CD4-positive, CD25-positive, alpha-beta regulatory T cell (primary cell): ENCODE measurements at regions not wholly inside any gene's neighbourhood (a gene's known extent, or its start where the extent isn't known, plus 50 kb on each side); places are given as distances from the start of the nearest gene placed in this dataset.
A peak's percentile ranks its signal among the peaks of the same experiment; 100 is the strongest.

ENCODE experiments used
- ATAC-seq, 2 donors: fragments of 150-1000 bp; cut with Tn5 transposase; one replicate each; pipeline ENCODE4 v1.10.0; 2021; ENCODE audit warnings: low read depth in 2 of 2, moderate number of reproducible peaks in 2 of 2, moderate library complexity in 1 of 2
- DNase-seq, 3 donors: peaks; one replicate each; pipeline versions ENCODE4 v3.0.0 to v3.0.0-alpha.2; 2012 to 2022; ENCODE audit warnings: mixed read lengths in 1 of 3
- H3K27ac ChIP-seq: one replicate; pipeline ENCODE4 v1.7.0; 2013; ENCODE audit warnings: mild to moderate bottlenecking, low read length; ENCODE audit not compliant: insufficient read depth, poor library complexity, severe bottlenecking
- H3K27me3 ChIP-seq: one replicate; pipeline ENCODE4 v1.7.0; 2013; ENCODE audit warnings: low read length; ENCODE audit not compliant: control insufficient read depth, insufficient read depth
- H3K36me3 ChIP-seq: one replicate; pipeline ENCODE4 v1.7.0; 2013; ENCODE audit warnings: mild to moderate bottlenecking, low read length, moderate library complexity; ENCODE audit not compliant: control insufficient read depth, insufficient read depth
- H3K4me1 ChIP-seq: 2 replicates; pipeline ENCODE4 v1.7.0; 2013; ENCODE audit warnings: mild to moderate bottlenecking, low read length; ENCODE audit not compliant: insufficient read depth, control insufficient read depth, poor library complexity, severe bottlenecking
- H3K4me3 ChIP-seq: one replicate; pipeline ENCODE4 v1.7.0; 2013; ENCODE audit warnings: low read depth, mild to moderate bottlenecking, low read length, moderate library complexity
- H3K9me3 ChIP-seq, 2 experiments: 1 replicate in 1 of 2; 2 replicates in 1 of 2; pipeline ENCODE4 v1.7.0; 2013; ENCODE audit warnings: low read length in 2 of 2, mild to moderate bottlenecking in 1 of 2, moderate library complexity in 1 of 2; ENCODE audit not compliant: control insufficient read depth in 2 of 2
- H3K27ac Mint-ChIP-seq, 3 donors: one replicate each; pipeline ENCODE4 v1.8.0; 2020 to 2022; ENCODE audit warnings: mild to moderate bottlenecking in 3 of 3, mixed read lengths in 3 of 3, moderate library complexity in 2 of 3
- H3K27me3 Mint-ChIP-seq: one replicate; pipeline ENCODE4 v1.8.0; 2022; ENCODE audit warnings: mild to moderate bottlenecking, mixed read lengths
- H3K36me3 Mint-ChIP-seq: one replicate; pipeline ENCODE4 v1.8.0; 2020; ENCODE audit warnings: mixed read lengths
- H3K4me1 Mint-ChIP-seq, 4 donors: one replicate each; pipeline ENCODE4 v1.8.0; 2020 to 2022; ENCODE audit warnings: mixed read lengths in 4 of 4, mild to moderate bottlenecking in 1 of 4
- H3K4me3 Mint-ChIP-seq, 4 donors: one replicate each; pipeline ENCODE4 v1.8.0; 2020 to 2022; ENCODE audit warnings: mild to moderate bottlenecking in 4 of 4, mixed read lengths in 4 of 4, moderate library complexity in 3 of 4
- H3K9me3 Mint-ChIP-seq, 7 donors: one replicate each; pipeline ENCODE4 v1.8.0; 2020 to 2022; ENCODE audit warnings: mixed read lengths in 7 of 7, mild to moderate bottlenecking in 3 of 7, moderate library complexity in 2 of 7

- Mint-ChIP-seq H3K4me1 (no peaks in the 10 kb centered on the region), H3K36me3 (no peaks in the 10 kb centered on the region)
- no peaks in the 10 kb centered on the region for H3K27me3 ChIP-seq
Measured at GRCh38 chr4:33626221-33626620, 2618.1 kb downstream of the ARAP2 start.

GRCh38 chr4:33628296-33628695, 2616.0 kb downstream of the ARAP2 start:
- Mint-ChIP-seq H3K27ac (no peak overlapping the region), H3K27me3 (no peaks in the 10 kb centered on the region), H3K36me3 (no peaks in the 10 kb centered on the region), H3K4me3 (no peak overlapping the region), H3K9me3 (peaks cover 2 to 24% (median 14%) of the 10 kb centered on the region in 7 donors), H3K4me1 (no peaks in the 10 kb centered on the region)
- H3K4me1 ChIP-seq, result no peaks in the 10 kb centered on the region
- H3K4me3 ChIP-seq, result no peak overlapping the region
- DNase-seq (no peak), ATAC-seq (no peak)
- no peaks in the 10 kb centered on the region for H3K36me3 ChIP-seq
- peaks cover 0 to 3% of the 10 kb centered on the region in 2 experiments for H3K9me3 ChIP-seq
- H3K27ac ChIP-seq, result no peak overlapping the region
- no peaks in the 10 kb centered on the region for H3K27me3 ChIP-seq

More at GRCh38 chr4:33626221-33626620, 2618.1 kb downstream of the ARAP2 start:
- Histone ChIP-seq H3K27ac (no peak overlapping the region), H3K36me3 (no peaks in the 10 kb centered on the region), H3K9me3 (peaks cover 4 to 6% of the 10 kb centered on the region in 2 experiments), H3K4me1 (no peaks in the 10 kb centered on the region), H3K4me3 (no peak overlapping the region)
- ATAC-seq, result no peak
- Mint-ChIP-seq H3K27me3 (no peaks in the 10 kb centered on the region), H3K9me3 (peaks cover 3 to 26% (median 12%) of the 10 kb centered on the region in 7 donors), H3K4me3 (peak overlapping the region in 1 of 4 donors; percentile 43), H3K27ac (no peak overlapping the region)
- no peak for DNase-seq

- H3K27me3 ChIP-seq, result no peaks in the 10 kb centered on the region
- Mint-ChIP-seq H3K9me3 (peaks cover 6 to 39% (median 10%) of the 10 kb centered on the region in 7 donors), H3K4me3 (no peak overlapping the region), H3K27me3 (no peaks in the 10 kb centered on the region), H3K36me3 (no peaks in the 10 kb centered on the region), H3K4me1 (no peaks in the 10 kb centered on the region), H3K27ac (no peak overlapping the region)
- H3K4me1 ChIP-seq, result no peaks in the 10 kb centered on the region
- no peak overlapping the region for H3K27ac ChIP-seq
- no peak for ATAC-seq
- no peak overlapping the region for H3K4me3 ChIP-seq
- no peak for DNase-seq
- no peaks in the 10 kb centered on the region for H3K36me3 ChIP-seq
- H3K9me3 ChIP-seq, result peaks cover 0 to 5% of the 10 kb centered on the region in 2 experiments
Measured at GRCh38 chr4:33649015-33649414, 2595.3 kb downstream of the ARAP2 start.

DNA sequence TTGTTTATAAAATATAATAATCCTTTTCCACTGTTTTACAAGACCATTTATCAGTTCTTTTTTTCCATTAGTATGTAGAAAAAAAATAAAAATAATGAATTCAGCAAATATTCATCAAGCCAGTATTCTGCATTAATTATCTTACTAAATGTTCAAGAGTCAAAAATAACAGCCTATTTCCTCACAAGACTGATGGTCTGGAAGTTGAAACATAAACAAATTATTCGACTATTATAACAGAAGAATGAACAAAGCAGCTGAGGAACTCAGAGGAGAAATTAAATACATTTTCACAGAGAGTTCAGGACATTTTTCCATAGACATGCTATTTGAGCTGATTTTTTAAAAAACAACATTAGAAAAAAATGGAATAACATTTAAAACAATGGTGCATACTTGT, 2594.8 kb downstream of the ARAP2 start:
- H3K36me3 Mint-ChIP-seq, result no peaks in the 10 kb centered on the region
- no peaks in the 10 kb centered on the region for H3K27me3 ChIP-seq
- no peak overlapping the region for H3K27ac Mint-ChIP-seq
- H3K4me1 Mint-ChIP-seq, result no peaks in the 10 kb centered on the region
- H3K4me1 ChIP-seq, result no peaks in the 10 kb centered on the region
- ATAC-seq (no peak), DNase-seq (no peak)
- H3K9me3 ChIP-seq, result peaks cover 0 to 5% of the 10 kb centered on the region in 2 experiments
- no peak overlapping the region for H3K4me3 Mint-ChIP-seq
- no peak overlapping the region for H3K4me3 ChIP-seq
- no peaks in the 10 kb centered on the region for H3K27me3 Mint-ChIP-seq
- H3K27ac ChIP-seq, result no peak overlapping the region
- H3K9me3 Mint-ChIP-seq, result peaks cover 6 to 38% (median 10%) of the 10 kb centered on the region in 7 donors
- H3K36me3 ChIP-seq, result no peaks in the 10 kb centered on the region

GRCh38 chr4:33650036-33650435, 2594.3 kb downstream of the ARAP2 start:
- H3K4me1 Mint-ChIP-seq, result no peaks in the 10 kb centered on the region
- no peak overlapping the region for H3K4me3 ChIP-seq
- no peak overlapping the region for H3K27ac ChIP-seq

DNA sequence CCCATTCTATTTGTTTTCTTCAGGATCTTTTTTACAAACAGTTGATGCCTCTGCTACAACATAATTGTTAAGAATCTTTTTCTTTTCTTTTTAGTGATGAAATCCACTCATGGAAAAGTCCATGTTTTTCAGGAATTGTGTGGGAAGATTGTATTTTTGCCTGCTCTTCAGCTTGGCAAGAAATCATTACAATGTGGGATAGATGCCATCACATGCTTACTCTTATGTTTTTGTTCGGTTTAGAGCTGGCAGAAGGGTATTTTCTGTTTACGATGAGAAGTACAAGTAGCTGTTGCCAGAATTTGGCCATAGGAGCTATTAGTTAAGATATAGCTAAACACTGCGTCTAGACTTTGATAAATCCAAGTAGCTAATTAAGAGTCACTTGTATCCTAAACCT, 2585.3 kb downstream of the ARAP2 start:
- Mint-ChIP-seq H3K36me3 (no peaks in the 10 kb centered on the region), H3K9me3 (peaks cover 0 to 26% (median 4%) of the 10 kb centered on the region in 7 donors), H3K4me1 (no peaks in the 10 kb centered on the region), H3K27me3 (no peaks in the 10 kb centered on the region), H3K27ac (no peak overlapping the region), H3K4me3 (no peak overlapping the region)
- Histone ChIP-seq H3K4me3 (no peak overlapping the region), H3K9me3 (no peaks in the 10 kb centered on the region), H3K36me3 (no peaks in the 10 kb centered on the region), H3K4me1 (no peaks in the 10 kb centered on the region), H3K27ac (no peak overlapping the region), H3K27me3 (no peaks in the 10 kb centered on the region)
- DNase-seq, result no peak
- no peak for ATAC-seq

More at GRCh38 chr4:33650036-33650435, 2594.3 kb downstream of the ARAP2 start:
- no peak for DNase-seq
- Histone ChIP-seq H3K4me1 (no peaks in the 10 kb centered on the region), H3K9me3 (peaks cover 0 to 5% of the 10 kb centered on the region in 2 experiments), H3K27me3 (no peaks in the 10 kb centered on the region), H3K36me3 (no peaks in the 10 kb centered on the region)
- Mint-ChIP-seq H3K4me3 (no peak overlapping the region), H3K36me3 (no peaks in the 10 kb centered on the region), H3K27ac (no peak overlapping the region), H3K9me3 (peaks cover 6 to 33% (median 10%) of the 10 kb centered on the region in 7 donors), H3K27me3 (no peaks in the 10 kb centered on the region)
- ATAC-seq, result no peak

GRCh38 chr4:33661636-33662035, 2582.7 kb downstream of the ARAP2 start:
- no peak overlapping the region for H3K4me3 ChIP-seq
- no peaks in the 10 kb centered on the region for H3K36me3 Mint-ChIP-seq
- H3K9me3 ChIP-seq, result peaks cover 0 to 9% of the 10 kb centered on the region in 2 experiments
- no peaks in the 10 kb centered on the region for H3K27me3 Mint-ChIP-seq
- no peaks in the 10 kb centered on the region for H3K4me1 ChIP-seq
- H3K9me3 Mint-ChIP-seq, result peaks cover 1 to 44% (median 7%) of the 10 kb centered on the region in 7 donors
- H3K27ac ChIP-seq, result no peak overlapping the region
- no peaks in the 10 kb centered on the region for H3K27me3 ChIP-seq
- H3K4me3 Mint-ChIP-seq, result no peak overlapping the region
- no peaks in the 10 kb centered on the region for H3K36me3 ChIP-seq
- no peak for ATAC-seq
- no peak overlapping the region for H3K27ac Mint-ChIP-seq
- H3K4me1 Mint-ChIP-seq, result no peaks in the 10 kb centered on the region
- no peak for DNase-seq

DNA sequence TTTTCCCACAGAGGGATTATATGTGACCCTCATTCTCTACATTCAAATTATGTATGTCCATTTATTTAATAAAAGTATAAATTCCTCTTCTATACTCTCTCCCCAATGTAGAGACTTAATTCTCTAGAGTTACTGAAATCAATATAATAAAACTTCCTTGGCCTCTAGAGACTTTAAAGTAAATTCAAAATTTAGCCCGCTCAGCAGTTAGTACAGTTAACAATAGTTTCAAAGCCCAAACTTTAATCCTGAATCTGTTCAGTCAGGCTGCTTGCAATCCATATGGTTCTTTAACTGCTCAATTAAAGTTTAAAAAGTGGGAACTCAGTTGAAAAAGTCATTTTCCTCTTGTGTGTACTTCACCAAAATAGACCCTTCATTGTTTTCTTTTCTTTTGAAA, 2558.4 kb downstream of the ARAP2 start:
- Mint-ChIP-seq H3K27me3 (no peaks in the 10 kb centered on the region), H3K4me1 (no peaks in the 10 kb centered on the region), H3K9me3 (peaks cover 0 to 21% (median 7%) of the 10 kb centered on the region in 7 donors), H3K36me3 (no peaks in the 10 kb centered on the region), H3K27ac (no peak overlapping the region), H3K4me3 (no peak overlapping the region)
- H3K4me3 ChIP-seq, result no peak overlapping the region
- DNase-seq, result no peak
- no peaks in the 10 kb centered on the region for H3K27me3 ChIP-seq
- no peaks in the 10 kb centered on the region for H3K4me1 ChIP-seq
- ATAC-seq, result no peak
- no peaks in the 10 kb centered on the region for H3K9me3 ChIP-seq
- no peaks in the 10 kb centered on the region for H3K36me3 ChIP-seq
- no peak overlapping the region for H3K27ac ChIP-seq
